C1 segment of cervical spinal cord (tissue), 14 donors: ENCODE measurements at regions not wholly inside any gene's neighbourhood (a gene's known extent, or its start where the extent isn't known, plus 50 kb on each side); places are given as distances from the start of the nearest gene placed in this dataset.

Experiments
- DNase-seq, 14 donors: peaks; one replicate each; lab custom pipeline; 2025; lab: John Stamatoyannopoulos, UW

DNA sequence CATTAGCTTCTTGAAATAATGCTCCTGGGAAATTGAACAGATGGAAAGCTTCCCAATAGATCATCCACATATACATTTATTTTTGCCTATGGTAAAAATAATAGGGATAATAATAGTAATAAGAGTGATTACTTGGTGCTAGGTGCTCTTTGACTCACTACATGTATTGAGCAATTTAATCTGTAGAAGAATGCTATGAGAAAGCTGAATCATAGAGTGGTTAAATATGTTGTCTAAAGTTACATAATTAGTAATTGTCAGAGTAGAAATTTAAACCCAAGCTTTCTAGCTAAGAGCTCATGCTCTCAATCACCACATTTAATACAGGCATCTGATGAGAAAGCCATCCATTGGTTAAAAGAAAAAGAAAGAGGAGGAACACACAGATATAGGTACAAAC, 590.5 kb upstream of the SLC8A1 start:
- no peak for DNase-seq

DNA sequence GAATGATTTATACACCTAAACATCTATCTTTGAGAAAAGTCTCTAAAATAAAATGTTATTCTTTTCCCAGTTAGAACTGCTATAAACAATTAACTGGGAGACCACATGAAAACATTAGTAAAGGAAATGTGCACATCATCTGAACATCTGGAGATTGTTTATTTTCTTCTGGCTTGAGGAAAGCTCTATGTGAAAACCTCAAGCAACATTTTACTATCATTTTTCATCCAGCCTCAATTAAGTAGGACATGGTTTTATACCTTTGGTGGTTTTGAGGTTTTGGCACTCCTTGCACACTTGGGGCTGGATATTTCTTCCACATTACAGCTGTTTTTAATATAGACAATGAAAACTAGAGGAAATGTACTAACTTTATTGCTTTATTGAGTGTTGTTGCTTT, 609.5 kb upstream of the SLC8A1 start:
- no peak for DNase-seq

DNA sequence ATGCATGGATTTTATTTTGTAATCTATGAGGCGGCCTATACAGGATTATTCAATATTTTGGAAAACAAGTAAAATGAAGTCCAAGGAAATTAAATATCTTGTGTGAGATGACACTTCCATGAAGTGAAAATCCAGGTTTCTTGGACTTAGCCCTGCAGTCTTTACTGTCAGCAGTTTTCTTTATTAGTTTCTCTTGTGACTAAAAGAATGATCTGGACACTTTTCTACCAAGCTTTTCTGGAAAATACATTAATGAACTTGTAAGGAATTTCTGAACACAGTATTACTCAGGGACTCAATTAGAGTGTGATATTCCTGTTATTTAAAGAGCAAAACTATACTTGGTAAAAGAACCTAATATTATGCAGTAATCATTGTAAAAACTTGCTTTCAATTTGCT, 610.4 kb upstream of the SLC8A1 start:
- DNase-seq, result no peak

DNA sequence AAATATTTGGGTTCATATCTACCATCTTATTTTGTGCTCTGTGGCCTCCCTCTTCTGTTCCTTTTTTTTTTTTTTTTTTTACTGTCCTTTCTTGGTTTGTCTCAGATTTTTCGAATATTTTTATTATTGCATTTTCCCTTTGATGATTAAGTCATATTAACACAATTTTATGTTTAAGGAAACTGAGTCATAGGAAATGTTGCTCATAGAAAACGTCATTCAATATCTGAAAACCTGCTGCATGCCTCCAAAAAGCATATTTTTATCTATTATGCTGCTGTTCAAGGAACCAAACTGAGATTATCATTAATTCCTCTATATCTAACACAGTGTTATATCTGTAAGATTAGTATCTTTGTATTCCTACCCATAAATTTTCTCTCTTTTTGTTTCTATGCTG, 614.3 kb upstream of the SLC8A1 start:
- no peak for DNase-seq

DNA sequence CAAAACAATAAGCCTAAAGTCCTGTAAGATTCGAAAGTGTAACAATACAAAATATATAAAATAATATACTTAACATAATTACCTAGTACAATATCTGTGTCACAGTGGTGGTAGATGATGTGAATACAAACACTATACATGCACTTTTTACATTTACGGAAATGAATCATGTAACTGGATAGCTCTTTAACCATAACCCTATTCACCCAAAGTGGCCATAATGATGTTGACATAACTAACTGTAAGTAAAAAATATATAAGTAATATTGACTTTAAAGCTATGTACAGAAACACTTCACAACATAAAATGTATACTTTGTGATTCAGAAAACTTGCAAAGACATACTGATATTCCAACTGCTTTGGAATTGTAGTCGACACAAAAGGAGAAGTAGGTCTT, 616.9 kb upstream of the SLC8A1 start:
- no peak for DNase-seq

DNA sequence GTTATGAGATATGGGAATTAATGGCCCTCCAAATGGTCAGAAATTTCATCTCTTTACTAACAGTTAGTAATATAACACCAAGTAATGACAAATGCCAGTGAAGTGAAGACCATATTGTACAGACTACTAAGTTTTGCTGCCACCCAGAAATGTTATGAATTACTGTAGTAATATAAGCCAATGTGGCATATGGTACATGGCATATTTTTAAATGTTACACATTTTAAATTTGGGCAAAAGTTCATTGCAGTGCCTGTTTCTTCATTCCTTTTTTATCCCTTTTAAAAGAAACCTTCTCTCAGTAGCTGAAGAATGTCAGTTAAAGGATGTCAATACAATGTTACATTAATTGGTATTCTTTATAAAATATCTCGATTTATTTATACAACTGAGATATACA, 626.5 kb upstream of the SLC8A1 start:
- no peak for DNase-seq

DNA sequence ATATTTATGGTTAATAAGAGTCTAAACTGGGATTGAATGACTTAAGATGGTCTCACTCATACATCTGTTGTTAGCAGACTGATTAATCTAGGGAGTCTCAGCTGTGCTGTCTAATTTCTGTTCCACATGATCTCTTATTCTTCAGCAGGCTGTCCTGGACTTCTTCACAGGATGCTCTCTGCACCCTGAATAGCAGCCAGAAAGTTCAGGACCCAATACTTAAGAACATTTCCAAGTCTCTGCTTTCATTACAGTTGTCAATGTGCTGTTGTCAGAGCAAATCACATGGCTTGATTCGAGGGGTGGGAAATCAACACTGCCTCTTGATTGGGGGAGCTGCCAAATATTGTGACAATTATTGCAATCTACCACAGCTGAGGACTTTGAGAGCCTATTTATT, 627.1 kb upstream of the SLC8A1 start:
- DNase-seq, result no peak

DNA sequence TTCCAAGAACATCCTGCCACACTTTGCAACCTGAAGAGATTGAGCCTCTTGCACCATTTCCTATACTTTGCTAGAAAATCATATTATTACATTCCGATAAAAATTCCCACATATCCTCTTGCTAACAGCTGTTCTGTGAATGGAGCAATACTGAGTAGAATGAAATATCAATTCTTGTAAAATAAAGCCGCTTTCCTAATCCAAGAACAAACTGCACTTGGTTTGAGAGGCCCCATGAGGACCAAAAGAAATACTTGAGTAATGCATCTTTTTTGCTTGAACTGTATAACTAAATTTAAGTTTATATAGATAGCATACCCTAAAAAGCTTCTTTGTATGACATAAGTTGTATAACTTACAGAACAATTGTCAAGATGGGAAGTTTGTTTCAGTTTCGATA, 632.4 kb upstream of the SLC8A1 start:
- no peak for DNase-seq

DNA sequence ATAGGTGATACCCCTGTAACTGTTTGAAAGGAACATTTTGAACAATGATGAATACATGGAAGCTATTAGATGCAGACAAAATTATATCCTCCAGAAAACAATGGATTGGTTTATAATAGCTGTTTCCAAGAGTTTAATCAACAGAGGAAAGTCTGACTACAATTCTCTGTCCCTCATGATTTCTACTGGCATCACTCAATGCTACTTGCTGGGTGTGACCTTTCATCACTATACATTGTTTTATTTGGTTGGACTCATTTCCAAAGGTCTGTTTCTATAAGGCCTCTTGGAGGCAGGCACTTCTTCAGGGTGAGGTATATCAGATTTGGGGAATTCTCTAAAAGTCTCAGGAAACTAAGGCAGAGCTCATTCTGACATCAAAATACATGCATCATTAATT, 636.1 kb upstream of the SLC8A1 start:
- no peak for DNase-seq

DNA sequence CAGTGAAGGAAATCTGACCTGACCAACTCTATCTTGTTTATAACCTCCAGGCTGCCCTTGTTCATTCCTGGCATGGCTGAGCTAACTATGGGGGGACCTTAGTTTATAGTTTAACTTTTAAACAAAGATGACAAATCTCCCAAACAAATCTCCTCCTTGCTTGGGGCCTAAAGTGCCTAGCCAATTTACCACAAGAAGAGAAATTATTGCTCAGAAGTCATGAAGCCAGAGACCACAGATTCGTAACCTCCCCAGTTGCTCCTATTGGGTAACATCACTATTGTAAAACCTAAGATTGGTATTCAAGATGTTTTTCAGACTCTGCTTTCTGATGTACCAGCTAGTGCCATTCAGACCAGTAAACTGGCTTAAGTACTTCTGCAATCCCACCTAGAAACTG, 649.4 kb upstream of the SLC8A1 start:
- no peak for DNase-seq

DNA sequence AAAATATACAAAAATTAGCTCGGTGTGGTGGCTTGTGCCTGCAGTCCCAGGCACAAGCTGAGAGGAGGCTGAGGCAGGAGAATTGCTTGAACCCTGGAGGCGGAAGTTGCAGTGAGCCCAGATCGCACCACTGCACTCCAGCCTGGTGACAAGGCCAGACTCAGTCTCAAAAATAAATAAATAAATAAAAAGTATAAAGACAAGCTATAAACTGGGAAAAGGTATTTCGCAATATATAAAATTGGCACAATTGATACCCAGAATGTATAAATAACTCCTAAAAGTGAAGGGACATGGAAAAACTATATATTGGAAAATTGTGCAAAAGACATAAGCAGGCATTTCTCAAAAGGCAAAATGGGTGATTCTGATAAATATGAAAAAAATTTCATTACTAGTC, 657.9 kb upstream of the SLC8A1 start:
- no peak for DNase-seq

DNA sequence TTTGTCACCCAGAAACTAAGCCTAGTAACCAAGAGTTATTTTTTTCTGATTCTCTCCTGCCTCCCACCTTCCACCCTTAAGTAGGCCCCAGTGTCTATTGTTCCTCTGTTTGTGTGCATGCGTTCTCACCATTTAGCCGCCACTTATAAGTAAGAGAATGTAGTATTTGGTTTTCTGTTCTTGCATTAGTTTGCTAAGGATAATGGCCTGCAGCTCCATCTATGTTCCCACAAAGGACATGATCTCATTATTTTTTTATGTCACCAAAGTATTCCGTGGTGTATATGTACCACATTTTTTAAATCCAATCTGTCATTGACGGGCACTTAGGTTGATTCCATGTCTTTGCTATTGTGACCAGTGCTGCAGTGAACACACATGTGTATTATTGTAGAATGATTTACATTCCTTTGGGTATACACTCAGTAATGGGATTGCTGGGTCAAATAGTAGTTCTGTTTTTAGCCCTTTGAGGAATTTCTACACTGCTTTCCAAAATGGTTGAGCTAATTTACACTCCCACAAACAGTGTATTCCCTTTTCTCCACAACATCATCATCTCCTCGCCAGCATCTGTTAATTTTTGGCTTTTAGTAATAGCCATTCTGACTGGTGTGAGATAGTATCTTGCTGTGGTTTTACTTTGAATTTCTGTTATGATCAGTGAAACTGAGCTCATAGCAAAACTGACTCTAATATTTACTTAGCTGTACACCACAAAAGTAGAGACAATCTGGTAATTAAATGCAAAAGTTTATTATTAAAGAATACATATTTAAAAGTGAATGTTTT, 660.1 kb upstream of the SLC8A1 start:
- no peak for DNase-seq

DNA sequence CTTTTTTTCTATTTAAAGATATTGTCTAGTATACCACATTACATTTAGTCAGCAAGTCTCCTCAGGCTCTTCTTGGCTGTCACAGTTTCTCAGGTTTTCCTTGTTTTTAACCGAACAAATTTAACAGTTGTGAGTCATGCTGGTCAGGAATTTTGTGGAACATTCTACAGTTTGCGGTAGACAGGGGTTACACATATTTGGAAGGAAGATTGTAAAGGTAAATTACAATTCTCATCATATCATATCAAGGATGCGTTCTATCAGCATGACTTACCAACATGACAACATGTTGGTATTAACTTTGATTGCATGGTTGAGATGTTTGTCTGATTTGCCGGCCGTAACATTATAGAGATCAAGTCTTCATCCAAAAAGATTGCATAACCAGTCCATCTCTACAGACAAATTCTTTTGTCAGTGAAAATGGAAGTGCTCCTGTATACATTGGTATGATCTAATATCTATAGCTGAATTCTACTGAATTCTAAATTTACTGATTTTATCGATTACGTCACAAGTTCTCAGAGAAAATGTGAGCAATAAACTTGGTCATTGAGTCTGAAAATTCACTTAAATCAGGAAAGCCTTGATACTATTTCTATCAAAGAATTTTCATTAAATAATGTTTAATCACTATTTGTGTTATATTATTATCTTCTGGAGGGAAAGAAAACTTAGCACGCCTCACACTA, 664.4 kb upstream of the SLC8A1 start:
- DNase-seq, result no peak

DNA sequence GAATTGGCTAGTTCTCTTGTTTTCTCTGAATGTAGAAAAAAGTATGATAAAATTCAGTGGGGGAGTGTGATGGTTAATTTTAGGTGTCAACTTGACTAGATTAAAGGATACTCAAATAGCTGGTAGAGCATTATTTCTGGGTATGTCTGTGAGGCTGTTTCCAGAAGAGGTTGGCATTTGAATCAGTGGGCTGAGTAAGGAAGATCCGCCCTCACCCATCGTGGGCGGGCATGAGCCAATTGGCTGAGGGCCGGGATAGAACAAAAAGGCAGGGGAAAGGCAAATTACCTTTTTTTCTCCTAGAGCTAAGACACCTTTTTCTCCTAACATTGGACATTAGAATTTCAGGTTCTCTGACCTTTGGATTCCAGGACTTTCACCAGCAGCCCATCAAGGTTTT, 667.6 kb upstream of the SLC8A1 start:
- no peak for DNase-seq

DNA sequence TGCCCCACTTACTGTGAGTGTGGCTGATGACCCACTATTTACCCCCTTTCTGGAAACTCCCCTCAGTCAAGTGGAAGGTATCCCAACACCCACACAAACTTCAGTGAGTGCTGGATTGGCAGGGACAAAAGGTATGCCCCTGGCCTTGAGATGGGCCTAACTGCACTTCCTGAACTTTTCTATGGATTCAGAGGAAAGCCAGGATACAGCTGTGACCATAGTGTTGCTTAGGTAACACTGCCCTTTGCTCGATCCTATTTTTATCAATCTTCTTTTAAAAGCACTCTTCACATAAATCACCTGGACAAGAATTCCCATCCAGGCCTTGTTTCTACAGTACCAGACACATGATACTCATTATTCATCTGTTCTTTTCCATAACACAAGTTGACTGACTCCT, 671.5 kb upstream of the SLC8A1 start:
- no peak for DNase-seq

DNA sequence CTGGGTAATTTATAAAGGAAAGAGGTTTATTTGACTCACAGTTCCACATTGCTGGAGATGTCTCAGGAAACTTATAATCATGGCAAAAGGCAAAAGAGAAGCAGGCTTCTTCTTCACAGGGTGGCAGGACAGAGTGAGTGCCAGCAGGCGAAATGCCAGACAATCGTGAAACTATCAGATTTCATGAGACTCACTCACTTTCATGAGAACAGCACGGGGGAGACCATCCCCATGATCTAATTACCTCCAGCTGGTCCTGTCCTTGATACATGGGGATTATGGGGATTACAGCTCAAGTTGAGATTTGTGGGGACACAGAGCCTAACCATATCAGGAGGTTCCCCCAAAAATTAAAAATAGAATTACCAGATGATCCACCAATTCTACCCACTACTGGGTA, 675.5 kb upstream of the SLC8A1 start:
- DNase-seq, result no peak

DNA sequence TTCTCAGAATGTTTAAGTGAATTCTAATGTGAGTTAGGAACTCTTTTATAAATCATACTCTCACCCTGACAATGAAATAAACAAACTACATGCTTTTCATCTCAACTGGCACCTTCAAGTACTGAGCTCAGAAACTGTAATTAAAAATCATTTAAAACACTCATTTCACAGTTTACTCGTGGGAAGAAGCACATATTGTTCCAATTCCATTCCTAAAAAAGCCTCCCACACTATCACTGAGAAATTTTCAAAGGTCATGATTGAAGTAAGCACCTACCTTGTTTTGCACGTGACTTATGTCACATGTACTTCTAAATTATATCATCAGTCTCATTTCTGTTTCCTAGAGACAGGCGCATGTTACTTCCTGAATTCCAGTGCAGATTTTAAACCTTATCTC, 678.1 kb upstream of the SLC8A1 start:
- DNase-seq, result no peak

DNA sequence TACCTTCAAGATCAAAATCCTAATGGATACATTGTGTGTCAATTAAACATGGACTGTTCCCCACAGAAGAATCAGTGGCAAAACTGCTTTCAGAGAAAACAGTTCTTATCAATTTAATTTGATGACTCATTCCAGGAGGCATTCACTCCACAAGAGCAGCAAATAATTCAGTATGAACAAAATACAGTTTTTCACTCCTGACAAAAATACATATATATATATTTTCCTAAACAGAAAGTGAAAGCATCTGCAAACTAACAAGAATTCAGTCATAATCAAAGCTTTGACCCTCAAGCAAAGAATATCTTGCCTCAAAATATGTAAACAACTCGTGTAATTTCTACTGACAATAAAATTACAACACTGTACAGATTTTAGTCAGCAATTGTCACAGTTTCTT, 685.1 kb upstream of the SLC8A1 start:
- DNase-seq, result no peak

DNA sequence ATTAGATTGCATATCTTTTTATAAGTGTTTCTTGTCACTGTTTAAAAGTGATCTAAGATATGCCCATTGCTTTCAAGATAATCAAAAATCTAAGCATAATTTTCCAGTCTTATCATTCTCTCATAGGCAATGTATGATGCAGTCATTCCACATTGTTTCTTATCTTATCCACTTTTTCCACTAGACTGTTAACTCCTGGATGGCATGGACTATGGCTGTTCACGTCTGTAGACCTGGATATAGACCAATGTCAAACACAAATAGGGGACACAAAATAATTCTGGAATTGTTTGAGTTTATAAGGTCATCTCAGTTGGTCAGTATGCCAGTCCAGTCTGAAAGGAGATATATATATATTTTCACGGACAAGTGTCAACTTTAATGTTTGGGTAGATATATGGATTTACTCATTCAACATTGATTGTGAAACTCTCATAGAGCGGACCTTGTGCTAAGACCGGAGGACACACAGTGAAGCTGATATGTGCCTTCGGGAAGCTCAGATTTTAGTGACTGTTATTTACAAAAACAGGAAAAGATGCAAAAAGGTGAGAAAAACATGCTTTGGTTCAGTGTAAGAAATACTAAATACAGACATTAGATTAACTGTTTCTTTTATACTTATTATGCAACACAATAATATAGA, 689.4 kb upstream of the SLC8A1 start:
- no peak for DNase-seq

DNA sequence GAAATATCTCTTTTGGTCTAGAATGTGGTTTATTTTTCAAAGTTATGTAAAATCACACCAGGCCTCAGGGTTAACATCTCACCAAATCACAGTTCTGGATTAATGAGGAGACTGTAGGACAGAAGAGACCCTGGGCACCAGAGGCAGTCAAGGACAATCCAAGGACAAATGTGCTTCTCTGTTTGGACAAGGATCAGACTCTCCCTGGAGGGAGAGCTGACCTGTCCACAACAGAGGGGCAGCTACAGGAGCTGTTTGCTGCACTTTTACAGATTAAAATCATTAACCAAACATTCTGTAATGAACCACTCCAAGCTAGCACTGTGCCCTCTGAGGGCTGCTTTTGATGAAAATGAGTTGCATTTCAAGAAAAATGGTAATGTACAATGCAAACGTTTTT, 690.6 kb upstream of the SLC8A1 start:
- DNase-seq, result no peak

DNA sequence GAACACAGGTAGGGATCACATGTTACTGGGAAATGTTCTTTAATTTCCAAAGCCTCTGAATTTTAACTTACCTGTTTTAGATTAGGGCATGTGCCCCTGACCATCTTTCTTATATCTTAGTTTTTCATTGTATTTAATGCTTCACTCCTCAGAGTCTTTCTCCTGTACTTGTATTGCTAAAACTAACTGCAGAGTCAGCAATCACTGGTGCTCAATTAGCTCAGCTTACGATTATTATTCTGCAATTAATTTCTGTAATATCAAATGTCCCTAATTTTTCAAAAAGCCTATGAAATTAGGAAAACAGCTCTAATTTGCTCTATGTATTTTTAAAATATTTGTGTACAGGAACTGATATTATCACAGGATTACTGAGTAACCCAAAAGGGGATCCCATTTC, 693.2 kb upstream of the SLC8A1 start:
- no peak for DNase-seq

DNA sequence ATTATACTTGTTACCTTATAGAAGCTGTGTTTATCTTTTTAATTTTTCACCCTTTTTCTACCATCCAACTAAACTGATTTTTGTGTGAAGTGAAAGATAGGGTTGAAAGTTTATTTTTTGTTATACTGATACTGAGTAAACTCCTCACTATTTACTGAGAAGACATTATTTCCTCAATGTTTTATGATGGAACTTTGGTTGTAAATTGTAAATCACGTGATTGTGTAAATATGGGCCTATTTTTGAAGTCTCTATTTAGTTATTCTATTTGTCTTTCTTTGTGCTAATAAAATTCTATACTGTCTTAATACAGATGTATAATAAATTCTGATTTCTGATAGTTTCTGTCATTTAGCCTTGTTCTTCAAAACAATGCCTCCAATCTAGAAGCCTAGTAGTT, 697.2 kb upstream of the SLC8A1 start:
- no peak for DNase-seq

DNA sequence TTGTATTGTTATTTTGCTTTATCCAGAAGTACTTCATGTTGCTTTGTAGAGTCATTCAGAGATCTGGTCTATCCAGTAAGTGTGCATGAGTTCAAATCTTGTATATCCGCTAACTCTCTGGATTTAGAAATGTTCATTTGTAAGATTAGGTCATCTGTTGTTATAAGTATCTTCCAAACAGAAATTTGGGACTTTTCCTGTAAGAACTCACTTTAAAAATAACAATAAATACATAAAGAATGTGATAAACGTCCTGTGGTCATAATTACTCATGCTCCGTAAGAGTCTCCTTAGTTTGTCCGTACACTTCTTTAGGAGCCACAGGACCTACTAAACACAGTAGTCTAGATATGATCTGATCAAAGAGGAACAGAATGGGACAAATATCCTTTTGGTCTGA, 699.9 kb upstream of the SLC8A1 start:
- DNase-seq, result no peak
